WTC11 (cell line): ENCODE measurements at regions not wholly inside any gene's neighbourhood (a gene's known extent, or its start where the extent isn't known, plus 50 kb on each side); places are given as distances from the start of the nearest gene placed in this dataset.

Source experiments
- ATAC-seq: fragments of 200-7000 bp; cut with Tn5 transposase; 2 replicates; pipeline ENCODE4 v1.10.0; 2021; ENCODE audit warnings: mild to moderate bottlenecking, moderate library complexity
- CTCF ChIA-PET: fragments of 300-600 bp; sonication (Branson Sonifier 250); formaldehyde crosslinking; loops from one replicate; lab custom pipeline; 2021; ENCODE audit warnings: antibody characterized with exemption; lab: Charles Lee
- POLR2A ChIA-PET: fragments of 350-600 bp; sonication (Branson Sonifier 250); formaldehyde crosslinking; loops from one replicate; lab custom pipeline; 2021; ENCODE audit warnings: antibody characterized with exemption; lab: Charles Lee
- DNase-seq: peaks from one replicate; pipeline ENCODE4 v3.0.0; 2021; ENCODE audit warnings: low spot score
- H3K27ac Mint-ChIP-seq: 2 replicates; pipeline ENCODE4 v1.8.0; 2021; ENCODE audit warnings: mixed read lengths
- H3K27me3 Mint-ChIP-seq: 2 replicates; pipeline ENCODE4 v1.8.0; 2021; ENCODE audit warnings: low read depth, mild to moderate bottlenecking, moderate library complexity, mixed read lengths
- H3K36me3 Mint-ChIP-seq: 2 replicates; pipeline ENCODE4 v1.8.0; 2021; ENCODE audit warnings: mixed read lengths
- H3K4me1 Mint-ChIP-seq: 2 replicates; pipeline ENCODE4 v1.8.0; 2022; ENCODE audit warnings: mixed read lengths
- H3K4me3 Mint-ChIP-seq: 2 replicates; pipeline ENCODE4 v1.8.0; 2021; ENCODE audit warnings: mild to moderate bottlenecking, moderate library complexity, mixed read lengths
- H3K9me3 Mint-ChIP-seq: 2 replicates; pipeline ENCODE4 v1.8.0; 2021; ENCODE audit warnings: mixed read lengths
- ARID4B ChIP-seq: sonication (generic); formaldehyde crosslinking; IDR thresholded peaks from 2 replicates; pipeline ENCODE4 v1.8.0; 2023; ENCODE audit warnings: missing genetic modification reagents, mild to moderate bottlenecking, borderline replicate concordance
- ATF1 ChIP-seq: sonication (generic); formaldehyde crosslinking; IDR thresholded peaks from 2 replicates; pipeline ENCODE4 v1.8.1; 2023; ENCODE audit warnings: mild to moderate bottlenecking, moderate library complexity, missing genetic modification reagents
- ESRRA ChIP-seq: sonication (generic); formaldehyde crosslinking; IDR thresholded peaks from 2 replicates; pipeline ENCODE4 v1.8.1; 2022; ENCODE audit warnings: mild to moderate bottlenecking, missing genetic modification reagents, borderline replicate concordance
- FOXJ3 ChIP-seq: sonication (generic); formaldehyde crosslinking; IDR thresholded peaks from 2 replicates; pipeline ENCODE4 v1.9.0; 2021; ENCODE audit warnings: missing genetic modification reagents, mild to moderate bottlenecking, borderline replicate concordance
- HMGXB4 ChIP-seq: sonication (generic); formaldehyde crosslinking; IDR thresholded peaks from 2 replicates; pipeline ENCODE4 v1.8.1; 2023; ENCODE audit warnings: mild to moderate bottlenecking, moderate library complexity, missing genetic modification reagents
- IRF1 ChIP-seq: sonication (generic); formaldehyde crosslinking; IDR thresholded peaks from 2 replicates; pipeline ENCODE4 v1.8.0; 2023; ENCODE audit warnings: missing genetic modification reagents
- MXD4 ChIP-seq: fragments of 250-450 bp; sonication (Bioruptor Pico); IDR thresholded peaks from 2 replicates; pipeline ENCODE4 v1.8.0; 2021; ENCODE audit warnings: mild to moderate bottlenecking, moderate library complexity, borderline replicate concordance
- OVOL2 ChIP-seq: fragments of 250-450 bp; sonication (Bioruptor Pico); IDR thresholded peaks from 2 replicates; pipeline ENCODE4 v1.9.0; 2021; ENCODE audit warnings: mild to moderate bottlenecking, borderline replicate concordance
- PREB ChIP-seq: sonication (generic); formaldehyde crosslinking; IDR thresholded peaks from 2 replicates; pipeline ENCODE4 v1.8.1; 2022; ENCODE audit warnings: mild to moderate bottlenecking, missing genetic modification reagents, moderate library complexity, borderline replicate concordance
- RELA ChIP-seq: sonication (generic); formaldehyde crosslinking; IDR thresholded peaks from 2 replicates; pipeline ENCODE4 v1.8.1; 2022; ENCODE audit warnings: missing genetic modification reagents, mild to moderate bottlenecking, borderline replicate concordance
- SOX15 ChIP-seq: fragments of 250-450 bp; sonication (Bioruptor Pico); IDR thresholded peaks from 2 replicates; pipeline ENCODE4 v1.9.0; 2021; ENCODE audit warnings: mild to moderate bottlenecking
- TEAD1 ChIP-seq: sonication (generic); formaldehyde crosslinking; IDR thresholded peaks from 2 replicates; pipeline ENCODE4 v1.8.0; 2022; ENCODE audit warnings: mild to moderate bottlenecking, missing genetic modification reagents
- ZNF263 ChIP-seq: sonication (generic); formaldehyde crosslinking; IDR thresholded peaks from 2 replicates; pipeline ENCODE4 v1.8.1; 2022; ENCODE audit warnings: low read depth, mild to moderate bottlenecking, moderate library complexity, missing genetic modification reagents
- ZNF281 ChIP-seq: sonication (generic); formaldehyde crosslinking; IDR thresholded peaks from 2 replicates; pipeline ENCODE4 v1.8.0; 2023; ENCODE audit warnings: mild to moderate bottlenecking, missing genetic modification reagents
- ZNF671 ChIP-seq: fragments of 250-450 bp; sonication (Bioruptor Pico); IDR thresholded peaks from 2 replicates; pipeline ENCODE4 v1.8.0; 2021; ENCODE audit warnings: mild to moderate bottlenecking
- TF ChIP-seq, protein P1 (sequence below): sonication (generic); formaldehyde crosslinking; conservative IDR thresholded peaks from 2 replicates; pipeline ENCODE4 v1.8.1; 2022; ENCODE audit warnings: mild to moderate bottlenecking, missing genetic modification reagents

DNA sequence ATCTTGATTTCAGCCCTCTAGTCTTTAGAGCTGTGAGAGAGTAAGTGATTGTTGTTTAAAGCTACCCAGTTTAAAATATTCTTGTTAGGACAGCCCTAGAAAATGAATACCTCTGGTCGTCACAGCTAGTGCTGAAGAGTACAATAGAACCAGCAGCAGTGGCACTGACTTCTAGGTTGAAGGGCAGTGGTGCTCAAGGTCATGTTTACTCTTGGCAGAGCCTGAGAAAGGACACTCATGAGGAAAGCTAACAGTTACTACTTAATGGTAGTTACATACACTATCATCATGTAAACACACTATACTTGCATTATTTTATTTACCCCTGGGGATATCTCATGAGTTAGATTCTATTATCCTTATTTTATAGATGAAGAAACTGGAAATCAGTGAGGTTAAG, 323.0 kb downstream of the SH2D4B start (continued):
- TF ChIP-seq, protein P1, sequence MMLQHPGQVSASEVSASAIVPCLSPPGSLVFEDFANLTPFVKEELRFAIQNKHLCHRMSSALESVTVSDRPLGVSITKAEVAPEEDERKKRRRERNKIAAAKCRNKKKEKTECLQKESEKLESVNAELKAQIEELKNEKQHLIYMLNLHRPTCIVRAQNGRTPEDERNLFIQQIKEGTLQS (CRISPR knock-in tag) = no peak
- no peak for TF ChIP-seq ATF1 (CRISPR knock-in tag)
- no peak for TF ChIP-seq ZNF263 (CRISPR knock-in tag)
- no peak for TF ChIP-seq OVOL2 (CRISPR knock-in tag)
- TF ChIP-seq ZNF671 (CRISPR knock-in tag) = no peak
- TF ChIP-seq IRF1 (CRISPR knock-in tag) = no peak
- TF ChIP-seq PREB = no peak

- Mint-ChIP-seq H3K27me3 (peaks cover 4% of the 10 kb centered on the region), H3K9me3 (peaks cover 26% of the 10 kb centered on the region), H3K4me3 (no peak overlapping the region), H3K36me3 (peaks cover 6% of the 10 kb centered on the region), H3K27ac (no peak overlapping the region), H3K4me1 (peaks cover 24% of the 10 kb centered on the region)
- CTCF ChIA-PET = no interaction called here
- DNase-seq = no peak
- TF ChIP-seq MXD4 (CRISPR knock-in tag) = no peak
- TF ChIP-seq ARID4B (CRISPR knock-in tag) = no peak
- TF ChIP-seq SOX15 = no peak
- no peak for TF ChIP-seq ZNF281 (CRISPR knock-in tag)
- TF ChIP-seq FOXJ3 (CRISPR knock-in tag) = no peak
- no peak for TF ChIP-seq TEAD1
- no peak for TF ChIP-seq HMGXB4 (CRISPR knock-in tag)
- no peak for TF ChIP-seq ESRRA
- TF ChIP-seq RELA (CRISPR knock-in tag) = no peak
- ATAC-seq = no peak
- POLR2A ChIA-PET = no interaction called here
Observed at GRCh38 chr10:80861882-80862281, 324.2 kb downstream of the SH2D4B start.
